ENCODE measurements at regions not wholly inside any gene's neighbourhood (a gene's known extent, or its start where the extent isn't known, plus 50 kb on each side); places are given as distances from the start of the nearest gene placed in this dataset.

DNA sequence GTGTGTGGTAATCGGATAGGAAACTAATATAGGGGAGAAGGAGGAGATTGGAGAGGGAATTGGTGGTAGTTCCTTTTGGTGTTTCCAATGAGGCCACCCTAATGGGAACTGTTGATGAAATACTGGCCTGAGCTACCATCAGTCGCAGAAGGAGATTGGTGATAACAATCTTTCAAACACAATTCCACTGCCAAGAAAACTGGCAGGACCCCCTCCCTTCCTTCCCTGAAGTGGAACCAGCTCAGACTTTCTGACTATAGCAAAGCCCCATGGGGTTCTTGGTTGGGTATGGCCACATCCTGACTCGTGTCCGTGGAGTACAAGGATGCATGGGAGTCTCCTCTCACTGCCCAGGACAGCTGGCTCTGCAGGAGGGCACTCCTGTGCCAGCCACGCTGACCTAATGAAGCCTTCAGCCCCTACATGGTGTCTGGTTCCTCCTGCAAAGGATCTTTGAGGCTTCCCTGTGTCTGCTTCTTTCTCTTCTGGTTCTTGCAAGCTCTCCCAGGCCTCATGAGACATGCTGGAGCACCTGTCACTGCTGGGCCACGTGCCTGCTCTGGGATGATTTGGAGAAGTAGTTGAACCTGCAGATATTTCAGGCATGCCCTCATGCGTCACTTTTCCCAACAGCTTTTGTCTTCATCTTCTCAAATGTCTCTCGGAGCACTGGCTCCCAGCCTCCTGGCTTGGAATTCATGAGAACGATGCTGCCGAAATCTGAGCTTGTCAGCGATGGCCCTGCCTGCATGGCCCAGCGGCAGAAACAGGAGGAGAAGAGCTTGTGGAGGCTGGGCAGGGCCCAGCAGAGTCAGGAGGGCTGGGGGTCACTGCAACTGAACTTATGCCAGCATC is 90.0 kb upstream of the ADPGK start:
- Histone ChIP-seq H3K4me1 (ENCODE audit: control insufficient read depth in 2 of 2, insufficient read depth in 2 of 2, low read length in 2 of 2) (no peaks in the 10 kb centered on the region), H4K20me1 (ENCODE audit: control insufficient read depth, insufficient read depth, low read length, poor library complexity, severe bottlenecking) (no peaks in the 10 kb centered on the region), H3K27me3 (replicated peaks in 1 of 4; ENCODE audit: control extremely low read depth in 1 of 4, control insufficient read depth in 3 of 4, insufficient read depth in 4 of 4, low read length in 3 of 4) (peaks cover 0 to 4% (median 2%) of the 10 kb centered on the region in 4 experiments), H3K27ac (ENCODE audit: low read length in 2 of 2) (no peak overlapping the region), H3K4me2 (replicated peaks; ENCODE audit: low read depth, low read length, poor library complexity, severe bottlenecking) (no peak overlapping the region), H3K79me2 (ENCODE audit: control insufficient read depth, insufficient read depth, low read length) (no peaks in the 10 kb centered on the region), H3K9ac (ENCODE audit: low read length) (no peak overlapping the region), H2AFZ (ENCODE audit: insufficient read depth, low read depth, low read length, poor library complexity, severe bottlenecking) (no peak overlapping the region), H3K36me3 (replicated peaks in 1 of 2; ENCODE audit: control extremely low read depth in 1 of 2, control insufficient read depth in 1 of 2, extremely low read depth in 1 of 2, insufficient read depth in 2 of 2, low read length in 1 of 2) (no peaks in the 10 kb centered on the region), H3K9me3 (ENCODE audit: control extremely low read depth in 1 of 3, control insufficient read depth in 2 of 3, insufficient read depth in 1 of 3, low read length in 2 of 3) (no peaks in the 10 kb centered on the region), H3K4me3 (ENCODE audit: control extremely low read depth in 1 of 5, extremely low read depth in 1 of 5, insufficient read depth in 1 of 5, low read depth in 2 of 5, low read length in 4 of 5) (no peak overlapping the region)
- no peak overlapping the region for H3K4me3 Mint-ChIP-seq
- peaks cover 7% of the 10 kb centered on the region for H3K27me3 Mint-ChIP-seq
- DNase-seq = no peak
- ChIA-PET POLR2A (no interaction called here), CTCF (no interaction called here)
- WGBS (ENCODE audit: insufficient coverage) = 69% methylated on average over 10 of the region's 12 CpGs
- H3K27ac Mint-ChIP-seq = no peak overlapping the region
- intact Hi-C loops (cut with micrococcal nuclease) = no loop called here
- H3K9me3 Mint-ChIP-seq (ENCODE audit: insufficient read depth) = no peaks in the 10 kb centered on the region
- no peaks in the 10 kb centered on the region for H3K4me1 Mint-ChIP-seq
- ATAC-seq (ENCODE audit: low read depth) = no peak
- TF ChIP-seq, protein P1, sequence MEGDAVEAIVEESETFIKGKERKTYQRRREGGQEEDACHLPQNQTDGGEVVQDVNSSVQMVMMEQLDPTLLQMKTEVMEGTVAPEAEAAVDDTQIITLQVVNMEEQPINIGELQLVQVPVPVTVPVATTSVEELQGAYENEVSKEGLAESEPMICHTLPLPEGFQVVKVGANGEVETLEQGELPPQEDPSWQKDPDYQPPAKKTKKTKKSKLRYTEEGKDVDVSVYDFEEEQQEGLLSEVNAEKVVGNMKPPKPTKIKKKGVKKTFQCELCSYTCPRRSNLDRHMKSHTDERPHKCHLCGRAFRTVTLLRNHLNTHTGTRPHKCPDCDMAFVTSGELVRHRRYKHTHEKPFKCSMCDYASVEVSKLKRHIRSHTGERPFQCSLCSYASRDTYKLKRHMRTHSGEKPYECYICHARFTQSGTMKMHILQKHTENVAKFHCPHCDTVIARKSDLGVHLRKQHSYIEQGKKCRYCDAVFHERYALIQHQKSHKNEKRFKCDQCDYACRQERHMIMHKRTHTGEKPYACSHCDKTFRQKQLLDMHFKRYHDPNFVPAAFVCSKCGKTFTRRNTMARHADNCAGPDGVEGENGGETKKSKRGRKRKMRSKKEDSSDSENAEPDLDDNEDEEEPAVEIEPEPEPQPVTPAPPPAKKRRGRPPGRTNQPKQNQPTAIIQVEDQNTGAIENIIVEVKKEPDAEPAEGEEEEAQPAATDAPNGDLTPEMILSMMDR (IDR thresholded peaks at IDR 0.05) = no peak
- TF ChIP-seq EZH2 (IDR thresholded peaks at IDR 0.05; ENCODE audit: borderline replicate concordance, insufficient read depth, low read depth, low read length, poor library complexity, severe bottlenecking) = no peak

DNA sequence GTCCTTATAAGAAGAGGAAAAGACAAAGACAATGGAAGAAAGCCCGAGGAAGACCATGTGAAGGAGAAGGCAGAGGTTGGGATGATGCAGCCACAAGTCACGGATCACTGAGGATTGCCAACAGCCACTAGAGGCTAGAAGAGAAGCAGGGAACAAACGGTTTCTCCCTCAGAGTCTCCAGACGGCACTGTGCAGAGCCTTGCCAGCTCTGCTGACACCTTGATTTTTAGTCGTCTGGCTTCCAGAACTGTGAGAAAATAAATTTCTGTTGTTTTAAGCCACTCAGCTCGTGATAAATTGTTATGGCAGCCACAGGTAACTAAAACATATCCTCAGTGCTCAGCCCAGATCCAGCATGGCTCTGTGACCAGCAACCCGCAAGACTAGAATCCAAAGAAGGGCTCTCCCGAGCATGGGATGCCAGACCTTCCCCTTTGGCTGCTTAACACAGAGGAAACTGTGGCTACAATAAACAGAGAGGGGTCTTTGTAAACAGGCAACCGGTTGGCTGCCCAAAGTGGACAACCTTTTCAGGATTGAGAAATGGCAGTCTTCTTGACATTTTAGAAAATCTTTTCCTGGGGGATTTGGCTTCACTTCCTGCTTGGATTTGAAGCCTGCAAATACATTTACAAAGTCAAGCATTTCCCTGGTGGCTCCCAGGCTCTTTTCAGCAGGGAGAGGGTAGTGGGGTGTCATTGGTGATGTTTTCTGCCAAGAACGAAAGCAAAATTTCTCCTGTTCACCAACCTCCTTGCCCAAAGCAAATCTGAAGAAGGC is 88.7 kb upstream of the ADPGK start:
- no peak for ATAC-seq (ENCODE audit: low read depth)
- DNase-seq = no peak
- no peaks in the 10 kb centered on the region for H3K4me1 ChIP-seq (ENCODE audit: control insufficient read depth in 2 of 2, insufficient read depth in 2 of 2, low read length in 2 of 2)
- H3K9me3 ChIP-seq (ENCODE audit: control extremely low read depth in 1 of 3, control insufficient read depth in 2 of 3, insufficient read depth in 1 of 3, low read length in 2 of 3) = no peaks in the 10 kb centered on the region
- intact Hi-C loops (cut with micrococcal nuclease) = no loop called here
- H3K79me2 ChIP-seq (ENCODE audit: control insufficient read depth, insufficient read depth, low read length) = no peaks in the 10 kb centered on the region
- no peaks in the 10 kb centered on the region for H4K20me1 ChIP-seq (ENCODE audit: control insufficient read depth, insufficient read depth, low read length, poor library complexity, severe bottlenecking)
- H3K4me3 Mint-ChIP-seq = no peak overlapping the region
- no peak overlapping the region for H2AFZ ChIP-seq (ENCODE audit: insufficient read depth, low read depth, low read length, poor library complexity, severe bottlenecking)
- H3K9me3 Mint-ChIP-seq (ENCODE audit: insufficient read depth) = no peaks in the 10 kb centered on the region
- H3K27me3 ChIP-seq (replicated peaks in 1 of 4; ENCODE audit: control extremely low read depth in 1 of 4, control insufficient read depth in 3 of 4, insufficient read depth in 4 of 4, low read length in 3 of 4) = peaks cover 0 to 7% (median 2%) of the 10 kb centered on the region in 4 experiments
- H3K9ac ChIP-seq (ENCODE audit: low read length) = no peak overlapping the region
- H3K27me3 Mint-ChIP-seq = peaks cover 7% of the 10 kb centered on the region
- no peak overlapping the region for H3K4me2 ChIP-seq (replicated peaks; ENCODE audit: low read depth, low read length, poor library complexity, severe bottlenecking)
- H3K27ac Mint-ChIP-seq = no peak overlapping the region
- CTCF ChIA-PET = no interaction called here
- TF ChIP-seq, protein P1 (IDR thresholded peaks at IDR 0.05) = no peak
- TF ChIP-seq EZH2 (IDR thresholded peaks at IDR 0.05; ENCODE audit: borderline replicate concordance, insufficient read depth, low read depth, low read length, poor library complexity, severe bottlenecking) = no peak
- no peaks in the 10 kb centered on the region for H3K36me3 ChIP-seq (replicated peaks in 1 of 2; ENCODE audit: control extremely low read depth in 1 of 2, control insufficient read depth in 1 of 2, extremely low read depth in 1 of 2, insufficient read depth in 2 of 2, low read length in 1 of 2)
- POLR2A ChIA-PET = no interaction called here
- H3K4me3 ChIP-seq (ENCODE audit: control extremely low read depth in 1 of 5, extremely low read depth in 1 of 5, insufficient read depth in 1 of 5, low read depth in 2 of 5, low read length in 4 of 5) = no peak overlapping the region
- H3K27ac ChIP-seq (ENCODE audit: low read length in 2 of 2) = no peak overlapping the region
- WGBS (ENCODE audit: insufficient coverage) = 62% methylated on average over 9 of the region's 10 CpGs
- H3K4me1 Mint-ChIP-seq = no peaks in the 10 kb centered on the region

Measured in B cell (primary cell).